Sigmoid colon (tissue), 4 donors: ENCODE measurements at regions not wholly inside any gene's neighbourhood (a gene's known extent, or its start where the extent isn't known, plus 50 kb on each side); places are given as distances from the start of the nearest gene placed in this dataset.

Experiments
- CTCF ChIP-seq, 4 experiments: fragments of 450-650 bp in 3 of 4; fragments of 200-600 bp in 1 of 4; IDR thresholded peaks; one replicate each; pipeline ENCODE4 v1.5.1; 2016 to 2019; ENCODE audit warnings: antibody characterized with exemption in 4 of 4, mild to moderate bottlenecking in 3 of 4, moderate library complexity in 2 of 4
- EP300 ChIP-seq, 4 donors: sonication (generic); formaldehyde crosslinking; IDR thresholded peaks; one replicate each; pipeline ENCODE4 v1.6.1; 2017; ENCODE audit warnings: antibody characterized with exemption in 4 of 4

GRCh38 chr2:82528288-82528687, 1930.8 kb downstream of the SUCLG1 start:
- TF ChIP-seq CTCF (IDR thresholded peaks at IDR 0.05) (no peak), EP300 (IDR thresholded peaks at IDR 0.05) (no peak)
